HL-60 (cell line): ENCODE measurements at regions not wholly inside any gene's neighbourhood (a gene's known extent, or its start where the extent isn't known, plus 50 kb on each side); places are given as distances from the start of the nearest gene placed in this dataset.

Experiments used
- DNase-seq, 2 experiments: peaks; one replicate each; pipeline ENCODE4 v3.0.0-alpha.2; 2010 to 2020; ENCODE audit warnings: low read depth in 1 of 2, low spot score in 1 of 2
- H3K27ac ChIP-seq: fragments of 250-450 bp; sonication (Bioruptor Pico); replicated peaks from 2 replicates; pipeline ENCODE4 v1.5.1; 2020; ENCODE audit warnings: mild to moderate bottlenecking, moderate library complexity
- H3K27me3 ChIP-seq: fragments of 250-450 bp; sonication (Bioruptor Pico); 2 replicates; pipeline ENCODE4 v1.5.1; 2021; ENCODE audit warnings: mild to moderate bottlenecking, moderate library complexity; ENCODE audit not compliant: insufficient read depth, poor library complexity, severe bottlenecking
- H3K4me3 ChIP-seq: replicated peaks from 2 replicates; pipeline ENCODE4 v1.5.1; 2011; ENCODE audit warnings: mild to moderate bottlenecking, control low read depth, low read length; ENCODE audit not compliant: insufficient read depth
- GABPA ChIP-seq: IDR thresholded peaks from 2 replicates; pipeline ENCODE4 v1.6.1; 2012; ENCODE audit warnings: low read depth
- POLR2AphosphoS5 ChIP-seq: IDR thresholded peaks from 2 replicates; pipeline ENCODE4 v1.6.1; 2012; ENCODE audit warnings: low read depth
- SPI1 ChIP-seq: IDR thresholded peaks from 2 replicates; pipeline ENCODE4 v1.6.1; 2012; ENCODE audit warnings: low read depth, mild to moderate bottlenecking, borderline replicate concordance
- TF ChIP-seq, protein P1 (sequence below): IDR thresholded peaks from one replicate; pipeline ENCODE4 v1.5.1; 2011; ENCODE audit warnings: low read length, control low read depth, inconsistent platforms; ENCODE audit not compliant: insufficient read depth
- TF ChIP-seq, protein P2 (sequence below): IDR thresholded peaks from 2 replicates; pipeline ENCODE4 v1.6.1; 2012; ENCODE audit warnings: low read depth; ENCODE audit not compliant: insufficient replicate concordance

DNA sequence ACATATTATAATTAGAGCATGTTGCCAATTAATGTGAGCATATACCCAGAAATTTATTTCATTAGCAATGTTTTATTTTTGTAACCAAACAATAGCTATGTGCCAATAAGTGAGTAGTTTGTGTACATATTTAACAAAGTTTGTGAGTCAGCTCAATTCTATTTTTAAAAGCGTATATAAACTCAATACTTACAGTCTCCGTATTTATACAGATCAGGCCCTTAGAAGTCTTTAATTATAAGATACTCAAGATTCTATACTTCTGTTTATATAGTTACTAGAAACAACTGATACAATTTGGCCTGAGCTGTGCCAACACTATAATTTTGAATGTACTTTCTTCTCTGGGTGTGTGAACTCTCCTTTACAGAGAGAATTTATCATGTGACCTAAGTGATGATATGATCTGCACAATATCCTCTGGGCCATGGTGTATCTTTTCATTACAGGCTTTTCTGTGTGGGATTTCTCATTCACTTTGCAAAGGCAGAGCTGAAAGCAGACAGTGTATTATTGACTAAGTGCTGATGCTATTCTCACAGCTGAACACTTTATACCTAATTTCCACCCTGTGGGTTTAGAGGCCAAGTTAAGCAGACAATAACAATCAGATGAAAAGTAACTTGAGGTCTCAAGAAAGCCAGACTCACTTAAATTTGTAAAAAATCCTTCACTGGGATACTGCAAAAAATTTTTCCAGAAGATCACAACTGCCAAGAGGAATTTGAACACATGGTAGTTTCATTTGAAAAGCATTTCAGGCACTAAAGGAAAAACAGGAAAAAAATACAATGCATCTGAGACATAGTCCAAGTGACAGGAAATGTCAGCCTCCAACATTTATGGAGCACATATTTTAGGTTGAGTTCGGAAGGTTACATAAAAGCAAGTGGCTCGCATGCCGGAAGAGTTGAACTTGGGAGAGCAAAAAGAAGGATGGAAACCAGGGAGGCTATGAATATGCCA lies 277.9 kb upstream of the SEMA6D start:
- H3K4me3 ChIP-seq, result no peak overlapping the region
- TF ChIP-seq POLR2AphosphoS5, result no peak
- TF ChIP-seq SPI1, result no peak
- no peak for TF ChIP-seq GABPA
- TF ChIP-seq, protein P1, sequence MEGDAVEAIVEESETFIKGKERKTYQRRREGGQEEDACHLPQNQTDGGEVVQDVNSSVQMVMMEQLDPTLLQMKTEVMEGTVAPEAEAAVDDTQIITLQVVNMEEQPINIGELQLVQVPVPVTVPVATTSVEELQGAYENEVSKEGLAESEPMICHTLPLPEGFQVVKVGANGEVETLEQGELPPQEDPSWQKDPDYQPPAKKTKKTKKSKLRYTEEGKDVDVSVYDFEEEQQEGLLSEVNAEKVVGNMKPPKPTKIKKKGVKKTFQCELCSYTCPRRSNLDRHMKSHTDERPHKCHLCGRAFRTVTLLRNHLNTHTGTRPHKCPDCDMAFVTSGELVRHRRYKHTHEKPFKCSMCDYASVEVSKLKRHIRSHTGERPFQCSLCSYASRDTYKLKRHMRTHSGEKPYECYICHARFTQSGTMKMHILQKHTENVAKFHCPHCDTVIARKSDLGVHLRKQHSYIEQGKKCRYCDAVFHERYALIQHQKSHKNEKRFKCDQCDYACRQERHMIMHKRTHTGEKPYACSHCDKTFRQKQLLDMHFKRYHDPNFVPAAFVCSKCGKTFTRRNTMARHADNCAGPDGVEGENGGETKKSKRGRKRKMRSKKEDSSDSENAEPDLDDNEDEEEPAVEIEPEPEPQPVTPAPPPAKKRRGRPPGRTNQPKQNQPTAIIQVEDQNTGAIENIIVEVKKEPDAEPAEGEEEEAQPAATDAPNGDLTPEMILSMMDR, result no peak
- TF ChIP-seq, protein P2, sequence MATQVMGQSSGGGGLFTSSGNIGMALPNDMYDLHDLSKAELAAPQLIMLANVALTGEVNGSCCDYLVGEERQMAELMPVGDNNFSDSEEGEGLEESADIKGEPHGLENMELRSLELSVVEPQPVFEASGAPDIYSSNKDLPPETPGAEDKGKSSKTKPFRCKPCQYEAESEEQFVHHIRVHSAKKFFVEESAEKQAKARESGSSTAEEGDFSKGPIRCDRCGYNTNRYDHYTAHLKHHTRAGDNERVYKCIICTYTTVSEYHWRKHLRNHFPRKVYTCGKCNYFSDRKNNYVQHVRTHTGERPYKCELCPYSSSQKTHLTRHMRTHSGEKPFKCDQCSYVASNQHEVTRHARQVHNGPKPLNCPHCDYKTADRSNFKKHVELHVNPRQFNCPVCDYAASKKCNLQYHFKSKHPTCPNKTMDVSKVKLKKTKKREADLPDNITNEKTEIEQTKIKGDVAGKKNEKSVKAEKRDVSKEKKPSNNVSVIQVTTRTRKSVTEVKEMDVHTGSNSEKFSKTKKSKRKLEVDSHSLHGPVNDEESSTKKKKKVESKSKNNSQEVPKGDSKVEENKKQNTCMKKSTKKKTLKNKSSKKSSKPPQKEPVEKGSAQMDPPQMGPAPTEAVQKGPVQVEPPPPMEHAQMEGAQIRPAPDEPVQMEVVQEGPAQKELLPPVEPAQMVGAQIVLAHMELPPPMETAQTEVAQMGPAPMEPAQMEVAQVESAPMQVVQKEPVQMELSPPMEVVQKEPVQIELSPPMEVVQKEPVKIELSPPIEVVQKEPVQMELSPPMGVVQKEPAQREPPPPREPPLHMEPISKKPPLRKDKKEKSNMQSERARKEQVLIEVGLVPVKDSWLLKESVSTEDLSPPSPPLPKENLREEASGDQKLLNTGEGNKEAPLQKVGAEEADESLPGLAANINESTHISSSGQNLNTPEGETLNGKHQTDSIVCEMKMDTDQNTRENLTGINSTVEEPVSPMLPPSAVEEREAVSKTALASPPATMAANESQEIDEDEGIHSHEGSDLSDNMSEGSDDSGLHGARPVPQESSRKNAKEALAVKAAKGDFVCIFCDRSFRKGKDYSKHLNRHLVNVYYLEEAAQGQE, result no peak
- H3K27ac ChIP-seq, result no peak overlapping the region
- no peak for DNase-seq
- H3K27me3 ChIP-seq, result peaks cover 2% of the 10 kb centered on the region

DNA sequence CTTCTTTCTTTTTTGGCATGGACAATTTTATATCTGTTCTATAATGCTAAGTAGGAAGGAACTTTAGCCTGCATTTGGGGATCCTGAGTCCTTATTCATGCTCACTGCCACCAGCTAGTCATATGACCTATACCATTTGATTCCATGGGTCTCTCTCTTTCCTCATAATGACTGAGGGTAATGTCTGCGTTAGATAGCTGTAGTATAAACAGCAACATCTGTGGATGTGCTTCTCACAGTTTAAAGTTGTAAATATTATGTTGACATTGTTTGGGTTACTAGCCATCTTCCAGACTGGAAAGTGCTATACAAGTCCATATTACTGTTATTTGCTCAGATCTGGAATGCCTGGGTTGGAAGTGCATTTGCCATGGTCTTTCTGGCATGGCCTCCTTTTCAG lies 274.9 kb upstream of the SEMA6D start:
- TF ChIP-seq, protein P1, result no peak
- TF ChIP-seq, protein P2, result no peak
- no peak for DNase-seq

DNA sequence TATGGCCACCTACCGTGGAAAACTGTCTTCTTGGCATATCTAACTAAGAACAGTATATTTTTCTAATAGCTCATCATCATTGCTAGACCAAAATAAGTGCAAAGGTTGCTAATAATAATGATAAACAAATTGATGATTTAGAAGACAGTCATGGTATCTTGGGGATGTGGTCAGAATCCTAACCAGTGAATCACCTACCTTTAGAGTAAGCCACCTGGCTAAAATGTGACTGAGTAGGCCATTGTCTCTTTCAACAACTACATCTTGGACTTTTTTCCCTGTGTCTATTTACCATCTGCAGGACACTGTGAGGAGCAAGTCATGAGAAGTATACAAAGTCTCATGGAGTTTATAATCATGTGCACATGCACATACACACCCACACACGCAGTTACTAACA lies 273.5 kb upstream of the SEMA6D start:
- no peak for DNase-seq
- TF ChIP-seq GABPA, result no peak
- no peak for TF ChIP-seq SPI1
- TF ChIP-seq, protein P2, result no peak
- TF ChIP-seq POLR2AphosphoS5, result no peak
- TF ChIP-seq, protein P1, result no peak
- H3K4me3 ChIP-seq, result no peak overlapping the region
- no peak overlapping the region for H3K27ac ChIP-seq
- H3K27me3 ChIP-seq, result peaks cover 2% of the 10 kb centered on the region

More for the DNA sequence above, 274.9 kb upstream of the SEMA6D start:
- Histone ChIP-seq H3K27ac (no peak overlapping the region), H3K4me3 (no peak overlapping the region), H3K27me3 (peaks cover 2% of the 10 kb centered on the region)
